Activated CD4-positive, alpha-beta T cell treated with anti-CD3 and anti-CD28 coated beads, Interleukin-2, amount 50 U/mL, for 1 hour (primary cell): ENCODE measurements at regions not wholly inside any gene's neighbourhood (a gene's known extent, or its start where the extent isn't known, plus 50 kb on each side); places are given as distances from the start of the nearest gene placed in this dataset.
"Not testable (repeated sequence)": the region's sequence is repeated elsewhere in the genome, so short reads cannot be mapped to it uniquely, and the experiment has no call there.

ENCODE experiments used
- DNase-seq: peaks from one replicate; pipeline ENCODE4 v3.0.0-alpha.2; 2020

GRCh38 chr5:160479220-160479619 is 57.6 kb downstream of the PTTG1 start:
- DNase-seq = no peak

DNA sequence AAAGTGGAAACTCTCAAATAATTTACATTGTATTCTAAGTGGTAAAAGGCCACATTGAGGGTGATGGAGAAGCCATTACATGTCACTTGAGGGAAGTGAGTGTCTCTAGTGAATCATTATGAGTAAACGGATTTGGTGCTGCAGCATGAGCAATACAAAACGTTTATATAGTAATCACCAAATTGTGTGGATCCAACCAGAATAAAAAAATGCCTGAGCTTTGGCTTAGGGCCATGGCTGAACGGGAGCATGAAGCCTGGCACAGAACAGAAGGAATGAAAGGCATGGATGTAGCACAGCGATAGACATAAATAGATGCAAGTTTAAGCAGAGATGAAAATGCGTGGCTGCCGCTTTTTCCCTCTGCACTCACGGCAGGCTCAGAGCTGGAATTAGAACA is 58.3 kb downstream of the PTTG1 start:
- no peak for DNase-seq

GRCh38 chr5:160480652-160481051 is 59.0 kb downstream of the PTTG1 start:
- no peak for DNase-seq

DNA sequence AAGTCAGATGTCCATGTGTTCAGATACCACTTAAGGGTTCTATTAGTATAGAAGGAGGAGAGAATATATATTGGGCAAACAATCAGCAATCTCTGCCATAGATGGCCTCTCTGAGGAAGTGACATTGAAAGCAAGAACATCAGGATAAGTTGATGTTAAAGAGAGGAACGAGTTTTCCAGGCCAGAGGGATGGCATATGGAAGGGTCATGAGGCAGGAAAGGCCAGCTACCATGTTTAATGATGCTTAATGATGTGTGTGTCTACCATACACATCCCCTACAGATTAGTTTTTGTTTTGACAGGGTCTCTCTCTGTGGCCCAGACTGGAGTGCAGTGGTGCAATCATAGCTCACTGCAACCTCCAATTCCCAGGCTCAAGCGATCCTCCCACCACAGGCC is 63.0 kb downstream of the PTTG1 start:
- DNase-seq = no peak

DNA sequence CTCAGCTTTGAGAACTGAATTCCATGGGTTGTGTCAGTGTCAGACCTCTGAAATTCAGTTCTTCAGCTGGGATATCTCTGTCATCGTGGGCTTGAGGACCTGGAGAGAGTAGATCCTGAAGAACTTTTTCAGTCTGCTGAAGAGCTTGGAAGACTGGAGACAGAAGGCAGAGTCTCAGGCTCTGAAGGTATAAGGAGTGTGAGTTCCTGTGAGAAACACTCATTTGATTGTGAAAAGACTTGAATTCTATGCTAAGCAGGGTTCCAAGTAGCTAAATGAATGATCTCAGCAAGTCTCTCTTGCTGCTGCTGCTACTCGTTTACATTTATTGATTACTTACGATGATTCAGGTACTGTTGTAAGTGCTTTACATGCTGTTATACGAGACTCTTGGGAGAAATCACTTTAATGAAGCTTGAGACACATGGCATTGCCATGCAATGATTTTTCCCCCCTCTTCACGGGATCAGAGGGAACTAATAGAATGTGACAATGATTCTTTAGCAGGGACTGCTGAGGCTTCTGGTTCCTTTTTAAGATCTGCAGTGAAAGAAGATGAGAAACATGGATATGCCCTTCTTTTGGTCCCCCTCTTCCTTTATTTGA is 63.8 kb downstream of the PTTG1 start:
- no peak for DNase-seq

- DNase-seq = peak; percentile 22
These were observed 64.9 kb downstream of the PTTG1 start for GRCh38 chr5:160486573-160486972.

DNA sequence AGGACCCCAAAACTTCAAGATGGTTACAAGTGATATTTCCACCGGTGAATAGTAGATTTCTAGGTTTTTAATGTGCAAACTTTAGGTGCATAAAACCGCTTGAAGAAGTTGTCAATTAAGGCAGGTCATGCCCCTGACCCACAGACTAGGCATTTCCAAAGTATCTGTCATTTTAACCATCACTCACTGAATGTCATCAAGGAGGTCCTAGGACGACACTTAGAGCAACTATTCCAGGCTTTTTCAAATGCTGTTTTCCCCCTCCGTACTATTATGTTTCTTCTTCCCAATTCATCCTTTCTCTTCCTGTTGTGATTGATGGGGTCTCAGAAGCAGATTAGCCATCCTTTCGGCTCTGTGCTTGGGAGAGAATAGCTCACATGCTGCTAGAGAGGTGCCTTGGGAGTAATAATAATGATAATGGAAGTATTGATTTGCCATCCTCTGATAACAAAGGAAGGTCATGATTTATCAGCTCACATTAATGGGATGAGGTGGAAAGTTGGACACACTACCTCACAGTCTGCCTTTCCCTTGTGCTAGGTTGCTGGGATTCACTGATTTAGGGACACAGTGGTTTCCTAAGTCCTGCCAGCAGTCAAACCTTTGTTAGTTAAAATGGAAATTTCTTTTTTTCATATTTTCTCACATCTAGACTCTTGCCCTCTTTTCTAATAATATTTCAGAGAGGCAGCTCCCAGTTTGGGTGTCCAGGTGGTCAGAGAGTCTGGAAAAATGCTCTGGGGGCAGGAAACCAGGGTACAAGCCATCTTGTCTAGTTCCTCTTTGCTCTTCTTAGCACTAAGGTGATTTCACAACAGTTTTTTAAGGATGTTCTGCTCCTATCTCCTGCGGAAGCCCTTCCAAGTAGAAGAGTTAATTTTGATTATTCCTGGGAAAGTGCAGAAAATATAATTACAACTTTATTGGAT is 67.0 kb downstream of the PTTG1 start:
- no peak for DNase-seq

- no peak for DNase-seq
These were observed 69.8 kb downstream of the PTTG1 start for GRCh38 chr5:160491438-160491837.

DNA sequence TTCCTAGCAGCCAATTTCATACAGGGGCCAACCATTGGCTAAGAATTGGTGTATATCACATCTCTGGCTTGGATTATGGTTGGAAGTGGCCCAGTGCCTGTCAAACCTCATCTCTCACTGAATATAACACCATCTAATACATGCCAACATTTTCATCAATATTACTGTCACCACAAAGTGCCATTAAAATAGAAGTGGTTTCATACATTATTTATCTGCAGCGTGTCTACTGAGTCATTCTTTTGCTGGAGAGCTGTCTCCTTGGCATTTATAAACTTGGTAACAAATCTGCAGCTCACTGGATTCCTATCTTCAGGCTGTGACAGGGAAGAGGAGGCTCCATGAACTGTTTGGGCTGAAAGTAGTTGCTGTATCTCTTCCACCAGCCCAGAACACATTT is 70.9 kb downstream of the PTTG1 start:
- no peak for DNase-seq

GRCh38 chr5:160493806-160494338 is 72.2 kb downstream of the PTTG1 start:
- DNase-seq = no peak

DNA sequence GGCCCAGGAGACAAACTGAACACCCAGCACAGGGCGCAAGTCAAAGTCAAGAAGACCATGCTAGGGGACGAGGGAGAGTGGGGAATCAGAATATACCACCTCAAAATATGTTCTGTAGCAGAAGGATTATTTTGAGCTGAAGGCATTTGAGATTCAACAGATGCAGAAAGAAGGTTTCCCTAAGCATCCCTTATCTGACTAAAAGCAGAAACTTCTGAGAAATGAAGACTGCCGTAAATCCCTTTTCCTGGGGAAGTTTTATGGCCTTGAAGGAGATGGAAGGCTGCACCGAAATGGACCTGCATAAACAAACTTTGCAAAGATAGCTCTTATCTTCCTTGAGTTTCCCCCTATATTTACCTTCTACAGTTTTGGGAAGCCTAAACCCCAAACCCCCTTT is 72.8 kb downstream of the PTTG1 start:
- DNase-seq = no peak

DNA sequence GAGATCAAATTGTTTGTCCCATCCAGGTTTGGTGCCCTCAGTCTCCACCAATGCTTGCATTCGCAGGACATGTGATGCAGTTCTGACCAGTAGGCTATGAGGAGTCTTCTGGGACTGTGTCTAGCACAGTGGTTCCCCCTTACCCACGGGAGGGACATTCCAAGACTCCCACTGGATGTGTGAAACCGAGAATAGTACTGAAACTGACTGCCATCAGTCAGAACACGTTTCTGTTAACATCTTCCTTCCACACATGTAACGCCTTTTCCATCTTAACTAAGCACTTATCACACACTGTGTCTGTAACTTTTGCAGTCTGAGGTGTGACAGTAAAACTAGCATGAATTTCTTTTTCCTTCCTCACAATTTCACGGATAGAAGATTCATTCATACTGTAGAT is 74.7 kb downstream of the PTTG1 start:
- no peak for DNase-seq

- DNase-seq = no peak
These were observed 75.1 kb downstream of the PTTG1 start for GRCh38 chr5:160496784-160497183.

DNA sequence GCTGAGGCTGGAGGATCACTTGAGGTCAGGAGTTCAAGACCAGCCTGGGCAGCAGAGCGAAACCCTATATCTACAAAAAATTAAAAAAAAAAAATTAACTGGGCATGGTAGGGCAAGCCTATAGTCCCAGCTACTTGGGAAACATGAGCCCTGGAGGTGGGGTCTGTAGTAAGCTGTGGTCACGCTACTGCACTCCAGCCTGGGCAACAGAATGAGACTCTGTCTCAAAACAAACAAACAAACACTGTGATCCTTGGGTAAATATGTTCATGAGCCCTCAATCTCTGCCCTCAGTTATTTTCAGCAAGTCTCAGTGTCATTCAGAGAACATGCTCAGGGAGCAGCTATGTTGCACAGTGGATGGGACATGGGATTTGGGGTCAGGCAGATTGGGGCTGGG is 76.2 kb downstream of the PTTG1 start:
- DNase-seq = no peak

DNA sequence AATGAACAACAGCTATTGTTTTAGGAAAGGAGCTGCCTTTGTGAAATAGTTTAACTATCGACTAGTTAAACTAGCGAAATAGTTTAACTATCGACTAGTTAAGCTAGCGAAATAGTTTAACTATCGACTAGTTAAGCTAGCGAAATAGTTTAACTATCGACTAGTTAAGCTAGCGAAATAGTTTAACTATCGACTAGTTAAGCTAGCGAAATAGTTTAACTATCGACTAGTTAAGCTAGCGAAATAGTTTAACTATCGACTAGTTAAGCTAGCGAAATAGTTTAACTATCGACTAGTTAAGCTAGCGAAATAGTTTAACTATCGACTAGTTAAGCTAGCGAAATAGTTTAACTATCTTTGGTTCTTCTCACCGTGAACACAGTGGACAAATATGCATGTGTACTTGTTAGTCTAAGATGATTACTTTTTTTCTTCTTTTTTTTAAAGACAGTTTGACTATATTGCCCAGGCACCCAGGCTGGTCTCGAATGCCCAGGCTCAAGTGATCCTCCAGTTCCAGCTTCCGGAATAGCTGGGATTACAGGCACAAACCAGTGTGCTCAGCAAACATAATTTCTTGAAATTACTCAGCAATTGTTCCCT is 76.9 kb downstream of the PTTG1 start:
- not testable (repeated sequence) for DNase-seq

DNA sequence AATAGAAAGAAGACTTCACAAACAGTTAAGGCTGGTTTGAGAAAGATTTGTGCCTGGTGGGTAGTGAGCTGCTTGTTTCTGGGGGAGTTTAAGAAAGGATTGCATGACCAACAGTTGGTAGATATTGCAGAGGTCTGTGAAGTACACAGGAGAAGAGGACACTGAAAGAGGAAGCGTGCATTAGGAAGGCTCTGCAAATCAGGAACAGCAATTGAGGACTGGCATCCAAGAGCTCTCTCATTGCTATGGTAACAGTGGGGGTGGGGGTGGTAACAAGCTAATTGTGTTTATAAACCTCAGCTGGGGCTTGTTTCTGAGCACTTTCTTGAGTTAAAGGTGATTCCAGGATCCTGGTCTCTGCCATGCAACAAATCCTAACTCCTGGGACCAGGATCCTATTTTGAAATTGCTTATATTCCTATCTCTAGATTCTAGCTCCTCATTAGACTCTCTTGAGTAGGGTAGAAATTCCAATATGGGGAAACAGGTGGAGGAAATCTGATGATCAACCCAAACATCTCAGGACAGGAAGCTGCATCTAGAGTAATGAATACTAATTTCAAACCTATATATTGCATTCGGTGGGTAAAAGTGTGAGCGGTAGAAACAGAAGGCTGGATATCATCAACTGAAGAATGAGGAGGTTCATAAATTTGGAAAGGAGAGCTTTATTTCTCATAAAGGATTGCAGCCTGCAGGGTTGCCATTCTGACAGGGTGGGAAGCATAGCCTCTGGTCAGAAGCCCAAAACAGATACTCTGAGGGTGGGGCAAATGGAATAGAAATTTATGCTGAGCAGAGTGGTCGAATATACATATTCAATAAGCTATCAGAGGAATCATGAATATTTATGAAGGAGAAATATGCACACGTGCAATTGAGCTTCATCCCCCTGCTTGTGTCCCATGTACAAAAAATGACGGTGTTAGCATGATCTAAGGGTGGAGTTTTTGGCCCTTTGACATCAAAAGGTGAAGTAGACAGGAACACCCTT is 79.4 kb downstream of the PTTG1 start:
- no peak for DNase-seq

DNA sequence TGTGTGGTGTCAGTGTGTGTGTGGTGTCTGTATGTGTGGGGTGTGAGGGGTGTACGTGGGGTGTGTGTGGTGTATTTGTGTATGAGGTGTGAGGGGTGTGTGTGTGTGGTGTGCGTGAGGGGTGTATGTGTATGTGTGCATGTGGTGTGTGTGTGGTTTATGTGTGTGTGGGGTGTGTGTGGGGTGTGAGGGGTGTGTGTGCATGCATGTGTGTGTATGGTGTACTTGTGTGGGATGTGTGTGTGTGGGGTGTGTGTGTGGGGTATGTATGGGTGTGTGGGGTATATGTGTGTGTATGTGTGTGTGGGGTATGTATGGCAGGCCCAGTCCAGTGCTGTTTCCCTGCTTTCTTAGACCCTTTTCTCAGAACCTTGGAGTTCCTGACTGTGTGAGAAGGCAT is 83.3 kb downstream of the PTTG1 start:
- DNase-seq = no peak

- DNase-seq = peak; percentile 73
These were observed 84.7 kb downstream of the PTTG1 start for GRCh38 chr5:160506006-160507004.

- no peak for DNase-seq
These were observed 85.6 kb downstream of the PTTG1 start for GRCh38 chr5:160507221-160507721.

DNA sequence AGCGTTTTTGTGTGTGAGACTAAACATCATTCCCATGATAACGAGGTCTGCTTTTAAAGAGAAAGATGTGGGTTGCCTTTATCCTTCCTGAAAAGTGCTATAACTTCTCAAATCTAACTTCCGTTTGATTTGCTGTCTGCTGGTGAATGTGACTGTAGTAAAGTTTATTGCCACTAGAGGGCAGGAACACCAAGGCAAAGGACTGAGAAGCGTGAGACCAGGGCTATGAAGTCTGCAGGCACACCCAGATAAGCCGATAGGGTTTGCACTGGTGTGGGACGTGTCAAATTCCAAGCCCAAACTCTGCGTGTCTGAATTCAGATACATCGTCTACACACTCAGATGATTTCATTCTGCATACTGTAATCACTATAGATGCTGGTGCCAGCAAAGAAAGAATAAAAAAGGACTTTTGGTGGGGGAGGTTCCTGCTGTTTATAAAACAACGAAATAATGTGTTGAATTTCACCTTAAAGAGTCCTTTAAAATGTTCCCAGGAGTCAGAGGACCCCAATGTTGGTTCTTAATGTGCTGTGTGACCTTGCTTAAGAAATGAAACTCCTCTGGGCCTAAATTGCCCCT is 87.2 kb downstream of the PTTG1 start:
- DNase-seq = peak; percentile 40
